ENCODE measurements at regions not wholly inside any gene's neighbourhood (a gene's known extent, or its start where the extent isn't known, plus 50 kb on each side); places are given as distances from the start of the nearest gene placed in this dataset.

DNA sequence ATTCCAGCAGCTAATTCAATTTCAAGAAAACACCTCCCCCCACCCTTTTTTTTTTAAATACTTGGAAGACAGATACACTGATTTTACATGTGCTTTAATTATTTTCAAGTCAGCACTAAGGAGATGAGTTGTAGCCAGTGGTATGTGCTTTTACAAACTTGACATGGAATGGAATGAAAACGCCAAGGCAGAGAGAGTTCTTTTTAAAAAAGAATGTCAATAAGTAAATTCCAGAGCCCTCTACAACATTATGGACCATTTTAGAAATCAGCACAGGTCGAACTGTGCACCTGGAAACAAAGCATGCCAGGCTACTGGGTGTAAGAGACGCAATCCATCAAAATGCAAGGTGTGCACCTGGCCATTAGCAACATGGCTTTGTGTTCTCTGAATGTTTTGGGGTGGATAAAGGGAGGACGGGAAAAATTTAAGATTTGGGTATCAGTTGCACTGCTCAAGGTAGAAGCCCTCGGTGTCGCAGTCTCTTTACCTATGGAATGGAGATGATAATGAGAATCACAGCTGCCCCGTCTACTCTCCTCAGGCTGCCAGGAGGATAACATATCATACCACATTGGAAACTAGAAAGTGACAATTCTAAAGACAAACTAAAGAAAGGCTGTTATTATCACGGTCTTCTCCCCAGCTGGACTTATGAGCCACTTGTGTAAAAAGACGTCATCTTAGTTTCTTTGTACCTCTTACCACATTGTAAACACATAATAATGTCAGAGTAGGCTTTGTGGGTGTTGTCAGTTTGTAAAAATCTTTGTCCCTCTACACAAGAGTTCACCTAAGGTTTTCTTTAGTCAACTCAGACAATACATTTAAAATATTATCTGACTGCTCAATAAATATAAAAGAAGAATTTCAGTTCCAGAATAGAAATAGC lies 107.4 kb upstream of the PRICKLE2 start:
- TF ChIP-seq POLR2AphosphoS5 (IDR thresholded peaks at IDR 0.05) (no peak), CTCF (IDR thresholded peaks at IDR 0.05 in 8 of 11, conservative IDR thresholded peaks at IDR 0.05 in 3 of 11) (no peak), POLR2A (IDR thresholded peaks at IDR 0.05) (no peak)

Data from spleen (tissue), 7 donors.